Activated naive CD4-positive, alpha-beta T cell treated with anti-CD3 and anti-CD28 coated beads, Interleukin-2, amount 10 ng/mL, durations not matched to agents 7 days and 5 days (primary cell): ENCODE measurements at regions not wholly inside any gene's neighbourhood (a gene's known extent, or its start where the extent isn't known, plus 50 kb on each side); places are given as distances from the start of the nearest gene placed in this dataset.

Experiments
- CTCF ChIA-PET: fragments of 350-600 bp; sonication (Branson Sonifier 250); formaldehyde crosslinking; loops from one replicate; lab custom pipeline; 2021; ENCODE audit warnings: antibody characterized with exemption; lab: Charles Lee
- DNase-seq: peaks from one replicate; pipeline ENCODE4 v3.0.0-alpha.2; 2020
- H3K27ac Mint-ChIP-seq: one replicate; pipeline ENCODE4 v1.8.0; 2021; ENCODE audit warnings: mild to moderate bottlenecking, moderate library complexity, mixed read lengths
- H3K27me3 Mint-ChIP-seq: one replicate; pipeline ENCODE4 v1.8.0; 2021; ENCODE audit warnings: mild to moderate bottlenecking, mixed read lengths
- H3K36me3 Mint-ChIP-seq: one replicate; pipeline ENCODE4 v1.8.0; 2021; ENCODE audit warnings: mixed read lengths
- H3K4me1 Mint-ChIP-seq: one replicate; pipeline ENCODE4 v1.8.0; 2021; ENCODE audit warnings: mixed read lengths
- H3K4me3 Mint-ChIP-seq: one replicate; pipeline ENCODE4 v1.8.0; 2021; ENCODE audit warnings: mild to moderate bottlenecking, moderate library complexity, mixed read lengths
- H3K9me3 Mint-ChIP-seq: one replicate; pipeline ENCODE4 v1.8.0; 2021; ENCODE audit warnings: mixed read lengths

DNA sequence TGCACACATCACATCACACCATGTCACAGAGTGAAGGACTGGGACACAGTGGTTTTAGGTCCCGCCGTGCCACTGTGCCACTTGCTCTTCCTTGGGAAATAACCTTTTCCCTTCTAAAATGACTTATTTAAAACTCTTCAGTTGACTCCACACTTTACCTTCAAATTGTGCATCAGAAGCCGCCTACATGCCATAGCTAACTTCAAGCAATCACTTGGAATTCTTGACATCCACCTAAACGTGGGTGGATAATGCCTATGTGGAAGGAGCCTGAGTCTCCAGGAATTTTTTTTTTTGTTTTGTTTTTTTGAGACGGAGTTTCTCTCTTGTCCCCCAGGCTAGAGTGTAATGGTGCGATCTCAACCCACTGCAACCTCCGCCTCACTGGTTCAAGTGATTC lies 777.4 kb upstream of the TENM3 start:
- H3K9me3 Mint-ChIP-seq, result peaks cover 9% of the 10 kb centered on the region
- CTCF ChIA-PET, result no interaction called here
- no peak for DNase-seq
- no peaks in the 10 kb centered on the region for H3K36me3 Mint-ChIP-seq
- H3K27ac Mint-ChIP-seq, result no peak overlapping the region
- no peaks in the 10 kb centered on the region for H3K27me3 Mint-ChIP-seq
- no peak overlapping the region for H3K4me3 Mint-ChIP-seq
- H3K4me1 Mint-ChIP-seq, result no peaks in the 10 kb centered on the region

DNA sequence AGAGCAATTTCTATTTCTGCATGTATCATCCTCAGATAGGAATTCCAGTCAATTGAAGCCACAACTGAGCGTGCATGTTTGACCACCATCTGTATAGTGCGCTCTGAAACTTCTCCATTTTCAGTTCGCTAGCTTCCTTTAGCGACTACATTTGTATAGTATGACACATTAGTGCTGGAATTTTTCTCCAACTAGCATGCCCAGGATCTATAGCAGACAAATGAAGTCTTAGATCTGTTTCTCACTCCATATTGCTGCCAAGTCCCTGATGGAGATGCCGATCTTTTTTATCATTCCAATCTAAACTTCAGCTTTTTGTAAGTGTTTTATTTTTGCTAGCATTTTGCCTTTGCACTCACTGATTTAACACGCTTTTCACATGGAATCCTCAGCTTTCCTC lies 774.8 kb upstream of the TENM3 start:
- no peaks in the 10 kb centered on the region for H3K4me1 Mint-ChIP-seq
- peaks cover 3% of the 10 kb centered on the region for H3K9me3 Mint-ChIP-seq
- no peak for DNase-seq
- H3K36me3 Mint-ChIP-seq, result no peaks in the 10 kb centered on the region
- H3K4me3 Mint-ChIP-seq, result no peak overlapping the region
- CTCF ChIA-PET, result no interaction called here
- no peak overlapping the region for H3K27ac Mint-ChIP-seq
- H3K27me3 Mint-ChIP-seq, result no peaks in the 10 kb centered on the region

DNA sequence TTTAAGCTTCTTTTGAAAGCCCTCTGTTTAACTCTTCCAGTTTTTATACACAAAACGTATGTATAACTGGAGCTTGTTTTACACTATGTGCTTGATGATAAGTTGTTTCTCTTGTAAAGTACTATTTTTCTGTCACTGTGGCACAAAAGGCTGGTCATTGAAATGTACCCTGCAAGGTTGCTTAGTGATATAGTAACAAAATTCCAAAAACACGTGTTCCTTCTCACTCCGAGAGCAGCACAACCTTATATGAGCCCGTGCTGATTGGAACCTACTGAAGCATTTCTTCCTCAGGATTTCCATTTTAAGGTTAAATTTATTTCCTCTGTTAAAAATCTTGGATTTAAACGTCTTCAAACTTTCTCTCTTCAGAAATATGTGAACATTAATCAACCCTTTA lies 772.9 kb upstream of the TENM3 start:
- no peaks in the 10 kb centered on the region for H3K4me1 Mint-ChIP-seq

DNA sequence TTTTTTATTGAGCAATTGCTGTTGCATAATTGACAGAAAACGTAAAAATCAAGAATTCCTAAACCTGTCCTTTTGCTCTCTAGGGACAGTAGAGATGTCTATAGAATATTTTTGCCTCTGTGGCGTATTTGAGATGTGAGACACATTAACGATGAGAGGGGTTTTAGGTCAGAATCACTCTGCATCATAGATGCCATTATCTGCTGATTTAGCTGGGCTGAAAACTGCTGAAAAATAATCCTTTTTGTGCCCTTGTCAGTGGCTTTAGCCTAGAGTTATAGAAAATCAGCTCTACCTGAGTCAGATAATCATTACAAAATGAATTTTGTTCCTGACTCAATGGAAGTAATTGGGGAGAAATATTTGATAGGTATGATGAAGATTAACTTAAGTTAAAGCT lies 767.8 kb upstream of the TENM3 start:
- H3K36me3 Mint-ChIP-seq, result no peaks in the 10 kb centered on the region
- DNase-seq, result no peak
- H3K27ac Mint-ChIP-seq, result no peak overlapping the region
- no peaks in the 10 kb centered on the region for H3K4me1 Mint-ChIP-seq
- no peaks in the 10 kb centered on the region for H3K9me3 Mint-ChIP-seq
- H3K4me3 Mint-ChIP-seq, result no peak overlapping the region
- CTCF ChIA-PET, result no interaction called here
- H3K27me3 Mint-ChIP-seq, result no peaks in the 10 kb centered on the region

More for the DNA sequence above, 772.9 kb upstream of the TENM3 start:
- CTCF ChIA-PET, result no interaction called here
- Mint-ChIP-seq H3K9me3 (peaks cover 3% of the 10 kb centered on the region), H3K4me3 (no peak overlapping the region), H3K36me3 (no peaks in the 10 kb centered on the region), H3K27ac (no peak overlapping the region), H3K27me3 (no peaks in the 10 kb centered on the region)
- DNase-seq, result no peak

DNA sequence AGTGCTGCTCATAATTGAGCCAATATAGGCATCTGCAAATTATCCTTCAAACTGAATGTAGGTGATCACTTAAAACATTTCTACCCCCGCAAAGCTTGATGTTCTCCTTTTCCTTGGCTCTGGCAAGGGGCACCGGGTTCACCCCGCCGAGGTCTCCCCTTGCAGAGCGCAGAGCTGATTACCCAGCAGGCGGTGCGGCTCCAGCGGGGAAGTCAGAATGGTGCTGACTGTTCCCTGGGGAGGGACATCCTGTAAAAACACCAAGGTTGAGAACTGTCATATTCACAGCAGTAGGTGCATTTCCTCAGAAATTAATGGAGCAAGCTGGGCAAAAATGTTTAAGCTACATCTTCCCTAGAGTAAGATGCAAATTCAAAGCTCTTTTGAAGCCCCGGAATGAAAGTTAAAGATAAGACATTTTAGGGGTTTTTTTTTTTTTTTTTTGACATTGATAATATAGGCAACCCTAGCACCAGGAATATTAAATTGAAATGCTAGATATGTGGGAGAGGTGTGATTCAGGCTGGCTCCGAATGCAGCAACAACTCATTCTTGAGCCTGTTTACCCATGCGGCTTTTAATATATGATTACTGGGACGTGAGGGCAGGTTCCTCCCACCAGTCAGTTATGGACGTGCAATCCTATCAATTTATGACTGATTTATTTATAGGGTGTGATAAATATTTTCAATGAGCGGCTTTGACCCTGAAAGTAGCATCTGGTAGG lies 767.3 kb upstream of the TENM3 start:
- no peak overlapping the region for H3K4me3 Mint-ChIP-seq
- no peaks in the 10 kb centered on the region for H3K9me3 Mint-ChIP-seq
- no peaks in the 10 kb centered on the region for H3K36me3 Mint-ChIP-seq
- no peak overlapping the region for H3K27ac Mint-ChIP-seq
- H3K27me3 Mint-ChIP-seq, result no peaks in the 10 kb centered on the region
- CTCF ChIA-PET, result no interaction called here
- no peak for DNase-seq
- H3K4me1 Mint-ChIP-seq, result no peaks in the 10 kb centered on the region

DNA sequence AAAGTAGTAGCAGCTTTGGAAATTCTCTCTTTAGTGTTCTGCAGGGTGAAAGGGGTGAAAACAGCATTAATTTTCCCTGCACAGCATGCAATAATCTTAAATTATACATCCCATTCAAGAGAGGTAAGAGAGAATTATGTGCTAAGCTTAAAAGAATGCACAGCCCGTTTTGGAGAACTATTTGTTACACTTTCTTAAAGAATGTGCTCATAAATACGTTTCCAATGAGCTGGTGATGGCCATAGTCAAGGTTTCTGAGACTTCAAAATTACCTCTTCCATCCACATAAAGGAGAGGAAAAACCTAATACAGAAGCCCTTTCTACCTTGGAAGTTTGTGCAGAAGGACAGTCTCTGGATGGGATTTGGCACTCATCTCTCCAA lies 766.7 kb upstream of the TENM3 start:
- Mint-ChIP-seq H3K4me3 (no peak overlapping the region), H3K27me3 (no peaks in the 10 kb centered on the region), H3K4me1 (no peaks in the 10 kb centered on the region), H3K9me3 (no peaks in the 10 kb centered on the region), H3K36me3 (no peaks in the 10 kb centered on the region), H3K27ac (no peak overlapping the region)
- CTCF ChIA-PET, result no interaction called here
- DNase-seq, result no peak

DNA sequence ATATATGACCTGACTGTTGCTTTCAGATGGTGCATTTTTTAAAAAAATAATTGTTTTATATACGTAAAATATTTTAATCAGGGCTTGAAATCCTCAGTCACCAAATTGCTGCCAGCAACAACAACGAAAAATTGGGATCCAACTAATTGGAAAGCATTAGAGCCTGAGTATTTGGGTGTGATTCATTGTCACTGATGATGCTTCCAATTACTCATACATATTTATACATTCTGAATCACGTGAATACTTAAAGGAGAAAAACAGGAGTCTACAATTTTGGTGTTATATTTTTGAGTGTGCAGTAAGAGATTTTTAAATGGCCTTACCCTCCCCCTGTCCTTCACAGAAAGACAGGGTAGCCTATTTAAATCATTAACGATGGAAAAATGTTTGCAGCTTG lies 765.6 kb upstream of the TENM3 start:
- H3K4me1 Mint-ChIP-seq, result no peaks in the 10 kb centered on the region
- H3K27ac Mint-ChIP-seq, result no peak overlapping the region
- no peaks in the 10 kb centered on the region for H3K36me3 Mint-ChIP-seq
- H3K4me3 Mint-ChIP-seq, result no peak overlapping the region
- no peaks in the 10 kb centered on the region for H3K9me3 Mint-ChIP-seq
- no peak for DNase-seq
- no peaks in the 10 kb centered on the region for H3K27me3 Mint-ChIP-seq
- CTCF ChIA-PET, result no interaction called here

DNA sequence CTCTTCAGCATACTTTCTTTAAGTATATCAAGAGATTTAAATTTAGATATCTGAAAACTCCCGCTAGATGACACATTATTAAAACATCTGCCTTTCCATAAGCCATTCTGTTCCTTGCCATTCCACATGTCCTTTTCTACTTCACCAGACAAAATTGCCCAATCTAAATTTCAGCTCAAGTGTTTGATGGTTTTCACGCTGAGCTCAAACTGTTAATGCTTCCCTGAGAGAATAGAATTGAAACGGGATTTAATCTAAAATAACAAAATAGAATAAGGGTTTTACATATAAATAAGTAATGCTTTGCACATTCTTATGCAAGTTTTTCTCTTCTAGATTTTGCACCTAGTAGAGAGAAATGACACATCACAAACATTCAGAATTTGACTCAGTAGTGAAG lies 764.5 kb upstream of the TENM3 start:
- Mint-ChIP-seq H3K36me3 (no peaks in the 10 kb centered on the region), H3K4me1 (no peaks in the 10 kb centered on the region), H3K4me3 (no peak overlapping the region), H3K27me3 (no peaks in the 10 kb centered on the region), H3K27ac (no peak overlapping the region), H3K9me3 (no peaks in the 10 kb centered on the region)
- CTCF ChIA-PET, result no interaction called here
- DNase-seq, result no peak

DNA sequence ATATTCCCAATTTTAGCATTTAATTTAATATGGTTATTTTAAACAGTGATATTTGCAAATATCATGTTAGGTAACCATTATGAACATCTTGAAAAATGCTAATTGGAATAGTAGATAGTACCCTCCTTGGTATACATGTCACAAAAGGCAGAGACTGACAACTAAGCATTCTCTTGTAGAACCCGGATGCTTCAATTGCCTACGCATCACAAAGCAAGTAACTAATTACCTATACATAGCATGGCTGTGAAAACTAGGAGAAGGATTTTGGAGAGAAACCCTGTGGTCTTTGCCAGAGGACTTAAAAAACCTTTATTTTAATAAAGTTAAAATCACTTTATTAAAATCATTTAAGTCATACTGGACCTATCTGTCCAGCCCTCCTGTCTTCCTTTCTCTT lies 764.1 kb upstream of the TENM3 start:
- no peak overlapping the region for H3K4me3 Mint-ChIP-seq
- no peaks in the 10 kb centered on the region for H3K36me3 Mint-ChIP-seq
- no peak for DNase-seq
- no peaks in the 10 kb centered on the region for H3K9me3 Mint-ChIP-seq
- CTCF ChIA-PET, result no interaction called here
- H3K4me1 Mint-ChIP-seq, result no peaks in the 10 kb centered on the region
- H3K27me3 Mint-ChIP-seq, result no peaks in the 10 kb centered on the region
- no peak overlapping the region for H3K27ac Mint-ChIP-seq

DNA sequence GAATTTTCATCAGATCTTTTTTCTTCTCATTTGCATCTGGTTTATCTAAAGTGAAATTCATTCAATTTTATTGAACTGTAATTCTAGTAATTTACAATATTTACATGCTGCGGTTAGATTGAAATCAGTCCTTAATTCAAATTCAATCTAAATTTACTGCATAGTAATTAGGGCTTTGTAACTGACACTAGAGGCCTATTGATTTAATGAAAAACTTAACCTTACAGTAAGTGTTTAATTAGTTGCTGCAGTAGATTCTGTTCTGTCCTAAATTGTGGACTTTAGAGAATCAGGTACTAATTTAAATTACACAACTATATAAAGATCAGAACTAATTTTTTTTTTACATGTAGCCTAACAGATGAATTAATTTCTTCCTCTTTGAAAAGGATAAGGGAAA lies 758.8 kb upstream of the TENM3 start:
- Mint-ChIP-seq H3K36me3 (no peaks in the 10 kb centered on the region), H3K9me3 (peaks cover 2% of the 10 kb centered on the region), H3K27ac (no peak overlapping the region), H3K27me3 (no peaks in the 10 kb centered on the region), H3K4me3 (no peak overlapping the region), H3K4me1 (no peaks in the 10 kb centered on the region)
- CTCF ChIA-PET, result no interaction called here
- no peak for DNase-seq

DNA sequence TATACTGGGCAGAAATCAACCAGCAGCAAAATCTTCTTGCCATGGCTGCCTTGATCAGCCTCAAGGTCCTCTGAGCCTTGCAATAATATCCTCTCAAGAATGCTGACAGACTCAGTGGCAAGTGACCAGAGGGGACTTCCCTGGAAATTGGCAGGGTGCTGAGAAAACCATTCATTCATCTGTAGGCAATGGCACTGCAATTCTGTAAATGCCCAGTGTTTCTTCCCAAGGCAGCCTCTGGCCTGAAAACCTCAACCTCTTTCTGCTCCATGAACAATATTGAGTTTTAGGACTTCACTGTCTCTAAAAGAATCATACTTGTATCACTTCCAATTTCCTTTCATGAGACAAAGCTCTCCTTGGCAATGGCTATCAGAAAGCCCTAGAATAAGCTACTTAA lies 754.3 kb upstream of the TENM3 start:
- H3K9me3 Mint-ChIP-seq, result peaks cover 2% of the 10 kb centered on the region
- H3K27ac Mint-ChIP-seq, result no peak overlapping the region
- no peaks in the 10 kb centered on the region for H3K36me3 Mint-ChIP-seq
- no peaks in the 10 kb centered on the region for H3K4me1 Mint-ChIP-seq
- CTCF ChIA-PET, result no interaction called here
- DNase-seq, result no peak
- no peak overlapping the region for H3K4me3 Mint-ChIP-seq
- no peaks in the 10 kb centered on the region for H3K27me3 Mint-ChIP-seq

DNA sequence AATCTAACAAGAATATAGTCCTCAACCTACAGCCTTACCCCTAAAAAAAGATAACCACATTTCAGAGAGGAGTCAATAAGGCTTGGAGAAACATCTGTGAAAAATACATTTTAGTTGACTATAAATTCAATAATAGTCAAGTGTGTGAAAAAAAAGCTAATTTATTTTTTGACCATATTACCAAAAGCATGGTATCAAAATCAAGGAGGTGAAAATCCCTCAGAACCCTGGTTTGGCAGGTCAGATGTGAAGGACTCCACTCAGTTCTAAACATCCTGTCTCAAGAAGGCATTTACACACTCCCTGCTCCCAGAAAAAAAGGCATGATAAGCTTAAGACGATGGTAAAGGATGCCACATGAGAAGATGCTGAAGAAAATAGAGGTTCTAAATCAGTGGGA lies 745.1 kb upstream of the TENM3 start:
- H3K27ac Mint-ChIP-seq, result no peak overlapping the region
- H3K27me3 Mint-ChIP-seq, result no peaks in the 10 kb centered on the region
- DNase-seq, result no peak
- H3K9me3 Mint-ChIP-seq, result peaks cover 12% of the 10 kb centered on the region
- H3K4me1 Mint-ChIP-seq, result no peaks in the 10 kb centered on the region
- CTCF ChIA-PET, result no interaction called here
- no peaks in the 10 kb centered on the region for H3K36me3 Mint-ChIP-seq
- no peak overlapping the region for H3K4me3 Mint-ChIP-seq

DNA sequence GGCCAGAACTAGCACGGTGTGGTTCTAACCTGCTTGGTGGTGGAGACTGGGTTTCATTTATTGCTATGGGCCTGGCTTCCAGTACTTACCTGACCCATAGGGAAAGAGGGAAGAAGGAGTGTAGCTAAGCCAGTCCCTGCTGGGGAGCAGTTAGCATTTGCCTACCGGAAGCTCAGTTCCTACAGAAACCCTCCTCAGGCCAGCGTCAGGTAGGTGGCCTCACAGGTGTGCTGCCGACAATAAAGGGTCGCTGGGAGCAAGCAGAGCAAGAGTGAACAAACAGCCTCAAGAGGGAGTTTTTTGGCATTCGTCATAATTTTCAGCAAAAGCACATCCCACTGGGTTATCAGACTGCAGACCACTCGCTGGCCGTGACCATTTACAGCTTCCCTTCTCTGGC lies 740.6 kb upstream of the TENM3 start:
- no peaks in the 10 kb centered on the region for H3K4me1 Mint-ChIP-seq
- no peaks in the 10 kb centered on the region for H3K27me3 Mint-ChIP-seq
- CTCF ChIA-PET, result no interaction called here
- H3K9me3 Mint-ChIP-seq, result peaks cover 12% of the 10 kb centered on the region
- H3K27ac Mint-ChIP-seq, result no peak overlapping the region
- no peak for DNase-seq
- H3K4me3 Mint-ChIP-seq, result no peak overlapping the region
- H3K36me3 Mint-ChIP-seq, result no peaks in the 10 kb centered on the region

DNA sequence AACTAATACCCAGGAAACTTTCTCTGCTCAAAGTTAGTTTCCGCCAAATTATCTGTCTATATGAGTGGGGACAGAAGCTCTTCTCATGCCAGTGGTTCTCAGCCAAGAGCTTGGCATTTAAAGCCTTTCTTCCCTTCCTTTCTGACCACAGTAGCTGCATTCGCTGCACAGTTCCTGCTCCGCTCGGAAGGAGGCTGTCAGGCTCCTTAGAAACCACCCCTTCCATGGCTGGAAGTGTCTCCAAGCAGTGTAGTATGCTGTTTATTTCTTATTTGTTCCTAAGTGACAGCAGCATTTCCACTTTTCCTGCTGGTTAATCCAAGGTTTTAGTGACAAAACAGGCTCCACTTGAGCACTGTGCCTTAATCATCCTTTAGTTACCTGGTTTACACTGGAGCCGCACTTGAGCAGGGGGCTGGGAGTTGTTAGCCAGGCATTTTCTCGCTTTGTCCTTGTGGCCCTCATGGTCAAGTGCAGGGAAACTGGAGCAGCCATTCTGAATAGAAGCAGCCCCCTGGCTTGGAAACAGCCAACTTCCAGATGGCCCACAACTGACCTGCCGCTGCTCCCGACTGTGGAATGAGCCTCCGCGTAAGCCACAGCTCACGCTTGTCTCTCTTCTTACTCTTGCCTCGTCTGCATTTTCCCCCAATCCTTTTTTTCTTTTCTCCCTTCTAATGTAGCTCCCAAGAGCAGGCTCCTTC lies 739.4 kb upstream of the TENM3 start:
- H3K9me3 Mint-ChIP-seq, result peaks cover 12% of the 10 kb centered on the region
- no peaks in the 10 kb centered on the region for H3K36me3 Mint-ChIP-seq
- H3K4me3 Mint-ChIP-seq, result no peak overlapping the region
- H3K27me3 Mint-ChIP-seq, result no peaks in the 10 kb centered on the region
- H3K27ac Mint-ChIP-seq, result no peak overlapping the region
- CTCF ChIA-PET, result no interaction called here
- DNase-seq, result no peak
- H3K4me1 Mint-ChIP-seq, result no peaks in the 10 kb centered on the region

DNA sequence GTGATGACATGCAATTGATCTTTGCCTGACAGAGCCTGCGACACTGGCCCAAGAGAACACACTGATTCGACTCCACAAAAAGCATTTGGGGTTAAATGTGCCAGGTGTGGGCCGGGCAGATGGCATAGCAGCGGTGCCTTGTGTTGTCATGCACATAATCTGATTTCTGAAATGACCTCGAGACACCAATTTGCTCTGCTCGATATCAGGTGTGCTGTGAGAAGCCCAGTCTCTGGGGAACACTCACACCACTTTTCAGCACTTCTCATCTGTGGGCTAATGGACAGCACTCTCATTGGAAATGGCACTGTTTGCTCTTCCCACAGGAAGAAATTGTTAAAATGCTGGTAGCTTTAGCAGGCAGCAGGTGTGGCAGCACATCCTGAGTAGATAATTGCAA lies 738.3 kb upstream of the TENM3 start:
- no peaks in the 10 kb centered on the region for H3K36me3 Mint-ChIP-seq
- H3K9me3 Mint-ChIP-seq, result peaks cover 10% of the 10 kb centered on the region
- H3K27me3 Mint-ChIP-seq, result no peaks in the 10 kb centered on the region
- no peak overlapping the region for H3K27ac Mint-ChIP-seq
- CTCF ChIA-PET, result no interaction called here
- no peak overlapping the region for H3K4me3 Mint-ChIP-seq
- no peak for DNase-seq
- no peaks in the 10 kb centered on the region for H3K4me1 Mint-ChIP-seq
